Naive B cell (primary cell): ENCODE measurements at regions not wholly inside any gene's neighbourhood (a gene's known extent, or its start where the extent isn't known, plus 50 kb on each side); places are given as distances from the start of the nearest gene placed in this dataset.

ENCODE experiments used
- ATAC-seq, 2 donors: fragments of 150-1000 bp; cut with Tn5 transposase; 2 replicates each; pipeline ENCODE4 v1.10.0; 2021; ENCODE audit warnings: low read depth in 2 of 2, mild to moderate bottlenecking in 2 of 2, moderate library complexity in 2 of 2
- DNase-seq: peaks from one replicate; pipeline ENCODE4 v3.0.0; 2022
- H3K27ac Mint-ChIP-seq, 6 donors: one replicate each; pipeline ENCODE4 v1.8.0; 2020 to 2022; ENCODE audit warnings: mild to moderate bottlenecking in 6 of 6, mixed read lengths in 6 of 6, moderate library complexity in 5 of 6, inconsistent platforms in 2 of 6
- H3K27me3 Mint-ChIP-seq, 3 donors: one replicate each; pipeline ENCODE4 v1.8.0; 2021 to 2022; ENCODE audit warnings: mixed read lengths in 3 of 3, mild to moderate bottlenecking in 1 of 3
- H3K36me3 Mint-ChIP-seq, 2 donors: one replicate each; pipeline ENCODE4 v1.8.0; 2020 to 2022; ENCODE audit warnings: mixed read lengths in 2 of 2, inconsistent platforms in 1 of 2, mild to moderate bottlenecking in 1 of 2
- H3K4me1 Mint-ChIP-seq, 3 donors: one replicate each; pipeline ENCODE4 v1.8.0; 2020 to 2022; ENCODE audit warnings: mixed read lengths in 3 of 3, inconsistent platforms in 1 of 3, mild to moderate bottlenecking in 1 of 3, moderate library complexity in 1 of 3
- H3K4me3 Mint-ChIP-seq, 8 donors: one replicate each; pipeline ENCODE4 v1.8.0; 2020 to 2022; ENCODE audit warnings: mild to moderate bottlenecking in 8 of 8, mixed read lengths in 8 of 8, moderate library complexity in 8 of 8, inconsistent platforms in 2 of 8
- H3K9me3 Mint-ChIP-seq, 7 donors: one replicate each; pipeline ENCODE4 v1.8.0; 2020 to 2022; ENCODE audit warnings: mixed read lengths in 7 of 7, mild to moderate bottlenecking in 5 of 7, inconsistent platforms in 2 of 7, moderate library complexity in 1 of 7

DNA sequence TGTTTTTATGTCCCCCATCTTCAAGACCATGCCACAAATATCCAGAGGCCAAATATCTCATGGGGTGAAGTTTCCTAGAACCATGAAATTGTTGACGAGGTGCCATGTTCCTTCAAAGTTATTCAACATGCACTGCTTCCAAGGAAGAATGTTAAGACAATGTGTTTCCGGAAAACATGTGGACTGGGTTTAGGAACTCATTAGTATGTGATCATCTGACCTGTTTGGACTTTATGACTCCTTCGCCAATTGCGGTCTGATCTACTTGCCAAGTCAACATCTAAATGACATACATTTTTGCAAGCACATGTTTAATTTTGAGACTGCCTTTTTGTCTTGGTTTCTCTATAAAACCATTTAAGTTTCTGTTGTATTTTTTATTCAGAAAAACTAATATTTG is 234.8 kb downstream of the MAF start:
- Mint-ChIP-seq H3K4me1 (no peaks in the 10 kb centered on the region), H3K4me3 (no peak overlapping the region), H3K27me3 (peaks cover 13 to 24% (median 13%) of the 10 kb centered on the region in 3 donors), H3K36me3 (no peaks in the 10 kb centered on the region), H3K9me3 (peaks cover 2 to 10% (median 6%) of the 10 kb centered on the region in 7 donors), H3K27ac (no peak overlapping the region)
- ATAC-seq (no peak), DNase-seq (no peak)

DNA sequence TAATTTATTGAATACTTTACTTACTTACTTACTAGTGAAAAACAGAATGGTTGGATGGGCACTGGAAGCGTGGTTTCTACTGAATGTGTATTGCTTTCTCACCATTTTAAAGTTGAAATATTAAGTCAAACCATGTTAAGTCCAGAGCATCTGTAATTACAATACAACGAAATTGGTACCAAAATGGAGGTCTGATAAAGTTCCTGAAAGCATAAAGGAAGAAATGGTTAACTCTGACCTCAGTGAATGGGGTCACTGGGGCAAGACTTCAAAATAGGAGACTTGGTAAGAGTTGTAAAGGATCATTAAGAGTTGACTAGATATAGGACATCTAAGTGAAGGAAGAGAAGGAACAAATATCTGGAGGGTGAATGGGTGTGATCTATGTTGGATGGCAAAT is 237.1 kb downstream of the MAF start:
- no peak for ATAC-seq
- Mint-ChIP-seq H3K9me3 (peaks cover 2 to 10% (median 5%) of the 10 kb centered on the region in 7 donors), H3K4me1 (no peaks in the 10 kb centered on the region), H3K4me3 (no peak overlapping the region), H3K27ac (no peak overlapping the region), H3K36me3 (no peaks in the 10 kb centered on the region), H3K27me3 (peaks cover 21 to 34% (median 24%) of the 10 kb centered on the region in 3 donors)
- DNase-seq: no peak

- no peak overlapping the region for H3K4me3 Mint-ChIP-seq
- H3K9me3 Mint-ChIP-seq: peaks cover 2 to 10% (median 5%) of the 10 kb centered on the region in 7 donors
- no peaks in the 10 kb centered on the region for H3K36me3 Mint-ChIP-seq
- H3K27me3 Mint-ChIP-seq: peaks cover 21 to 34% (median 24%) of the 10 kb centered on the region in 3 donors
- DNase-seq (no peak), ATAC-seq (no peak)
- no peak overlapping the region for H3K27ac Mint-ChIP-seq
- no peaks in the 10 kb centered on the region for H3K4me1 Mint-ChIP-seq
Measured at GRCh38 chr16:79363035-79363434, 237.5 kb downstream of the MAF start.

GRCh38 chr16:79362300-79362970 is 238.1 kb downstream of the MAF start:
- ATAC-seq (no peak), DNase-seq (no peak)
- peaks cover 23 to 34% (median 24%) of the 10 kb centered on the region in 3 donors for H3K27me3 Mint-ChIP-seq
- peaks cover 2 to 10% (median 5%) of the 10 kb centered on the region in 7 donors for H3K9me3 Mint-ChIP-seq
- H3K4me3 Mint-ChIP-seq: no peak overlapping the region
- H3K27ac Mint-ChIP-seq: no peak overlapping the region
- H3K4me1 Mint-ChIP-seq: no peaks in the 10 kb centered on the region
- no peaks in the 10 kb centered on the region for H3K36me3 Mint-ChIP-seq

DNA sequence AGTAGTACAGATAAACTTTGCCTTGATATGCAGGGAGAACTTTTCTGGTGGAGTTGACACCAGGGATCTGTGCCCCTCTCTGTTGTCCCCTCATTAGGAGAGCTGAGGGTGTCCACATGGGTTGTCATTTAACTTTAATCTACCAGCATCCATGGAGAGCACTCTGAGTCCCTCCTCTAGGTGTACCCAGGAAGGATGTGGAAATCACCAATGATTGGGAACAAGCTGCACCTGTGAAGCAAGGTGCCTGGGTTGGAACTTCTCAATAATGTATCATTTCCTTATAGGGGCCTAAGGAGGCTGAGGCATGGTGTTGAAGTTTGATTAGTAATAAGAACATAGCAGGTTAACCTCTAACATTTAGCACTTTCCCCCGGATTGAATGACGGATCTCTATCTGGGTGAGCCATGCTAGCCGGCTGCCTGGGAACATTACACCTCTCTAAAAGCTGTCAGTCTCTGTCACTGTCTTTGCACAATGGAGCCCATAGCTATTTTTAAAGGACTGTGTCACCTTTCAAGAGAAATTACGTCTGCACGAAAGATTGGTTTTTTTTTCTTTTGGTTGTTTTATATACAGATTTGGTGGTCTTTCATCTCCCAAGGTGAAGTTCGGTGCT is 239.3 kb downstream of the MAF start:
- peaks cover 0 to 5% (median 4%) of the 10 kb centered on the region in 7 donors for H3K9me3 Mint-ChIP-seq
- peaks cover 25 to 34% (median 26%) of the 10 kb centered on the region in 3 donors for H3K27me3 Mint-ChIP-seq
- no peak for DNase-seq
- no peaks in the 10 kb centered on the region for H3K4me1 Mint-ChIP-seq
- no peak overlapping the region for H3K4me3 Mint-ChIP-seq
- H3K27ac Mint-ChIP-seq: no peak overlapping the region
- no peak for ATAC-seq
- H3K36me3 Mint-ChIP-seq: no peaks in the 10 kb centered on the region

GRCh38 chr16:79360267-79360666 is 240.3 kb downstream of the MAF start:
- Mint-ChIP-seq H3K4me1 (no peaks in the 10 kb centered on the region), H3K9me3 (peaks cover 0 to 5% (median 3%) of the 10 kb centered on the region in 7 donors), H3K36me3 (no peaks in the 10 kb centered on the region), H3K27ac (no peak overlapping the region), H3K27me3 (peaks cover 25 to 33% (median 30%) of the 10 kb centered on the region in 3 donors), H3K4me3 (no peak overlapping the region)
- ATAC-seq (no peak), DNase-seq (no peak)

- Mint-ChIP-seq H3K9me3 (peaks cover 0 to 5% (median under 1%) of the 10 kb centered on the region in 7 donors), H3K27me3 (peaks cover 29 to 41% (median 35%) of the 10 kb centered on the region in 3 donors), H3K36me3 (no peaks in the 10 kb centered on the region), H3K4me3 (no peak overlapping the region), H3K4me1 (no peaks in the 10 kb centered on the region), H3K27ac (no peak overlapping the region)
- ATAC-seq (no peak), DNase-seq (no peak)
Measured at GRCh38 chr16:79359082-79359481, 241.5 kb downstream of the MAF start.

- Mint-ChIP-seq H3K4me1 (no peaks in the 10 kb centered on the region), H3K9me3 (peaks cover 0 to 1% (median 0%) of the 10 kb centered on the region in 7 donors), H3K4me3 (no peak overlapping the region), H3K27ac (no peak overlapping the region), H3K27me3 (peaks cover 21 to 35% (median 29%) of the 10 kb centered on the region in 3 donors), H3K36me3 (no peaks in the 10 kb centered on the region)
- ATAC-seq (no peak), DNase-seq (no peak)
Measured at GRCh38 chr16:79358188-79358587, 242.3 kb downstream of the MAF start.

DNA sequence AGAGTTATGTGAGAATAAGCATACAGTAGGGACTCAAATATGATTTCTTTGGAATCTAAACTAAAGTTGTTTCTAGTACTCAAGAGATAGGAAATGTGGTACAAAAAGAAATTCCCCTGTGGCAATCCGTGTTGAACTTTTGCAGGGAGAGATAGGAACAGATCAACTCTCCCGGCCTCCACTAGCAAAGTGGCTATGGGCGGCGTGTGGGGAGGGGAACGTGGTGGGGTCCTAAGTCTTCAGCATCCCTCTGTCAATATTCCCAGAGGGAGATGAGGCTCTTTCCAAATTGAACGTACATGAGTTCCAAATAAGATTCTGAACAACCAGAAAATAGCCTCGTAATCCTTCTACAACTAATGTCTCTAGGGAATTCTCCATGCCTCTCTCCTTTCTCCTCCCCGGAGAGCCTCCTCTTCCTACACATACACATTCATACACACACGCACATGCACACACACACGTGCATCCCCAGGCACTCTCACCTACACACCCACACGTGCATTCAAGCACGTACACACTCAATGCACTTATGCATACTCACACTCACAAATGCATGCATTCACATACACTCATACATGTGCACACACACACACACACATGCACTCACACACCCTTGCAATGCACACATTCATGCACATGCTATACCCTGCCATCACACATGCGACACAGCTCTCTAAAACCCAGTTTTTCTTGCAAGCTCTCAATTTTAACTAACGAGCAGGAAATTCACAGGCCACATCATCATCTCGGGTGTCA is 244.8 kb downstream of the MAF start:
- peaks cover 17 to 35% (median 29%) of the 10 kb centered on the region in 3 donors for H3K27me3 Mint-ChIP-seq
- peaks cover 0 to 1% (median 0%) of the 10 kb centered on the region in 7 donors for H3K9me3 Mint-ChIP-seq
- no peak overlapping the region for H3K27ac Mint-ChIP-seq

GRCh38 chr16:79351927-79352326 is 248.6 kb downstream of the MAF start:
- Mint-ChIP-seq H3K4me1 (no peaks in the 10 kb centered on the region), H3K4me3 (no peak overlapping the region), H3K9me3 (no peaks in the 10 kb centered on the region), H3K27ac (no peak overlapping the region), H3K27me3 (peaks cover 26 to 46% (median 31%) of the 10 kb centered on the region in 3 donors), H3K36me3 (no peaks in the 10 kb centered on the region)
- no peak for DNase-seq
- ATAC-seq: no peak

More for the DNA sequence above, 244.8 kb downstream of the MAF start:
- no peak for ATAC-seq
- DNase-seq: no peak
- Mint-ChIP-seq H3K36me3 (no peaks in the 10 kb centered on the region), H3K4me1 (no peaks in the 10 kb centered on the region), H3K4me3 (no peak overlapping the region)

DNA sequence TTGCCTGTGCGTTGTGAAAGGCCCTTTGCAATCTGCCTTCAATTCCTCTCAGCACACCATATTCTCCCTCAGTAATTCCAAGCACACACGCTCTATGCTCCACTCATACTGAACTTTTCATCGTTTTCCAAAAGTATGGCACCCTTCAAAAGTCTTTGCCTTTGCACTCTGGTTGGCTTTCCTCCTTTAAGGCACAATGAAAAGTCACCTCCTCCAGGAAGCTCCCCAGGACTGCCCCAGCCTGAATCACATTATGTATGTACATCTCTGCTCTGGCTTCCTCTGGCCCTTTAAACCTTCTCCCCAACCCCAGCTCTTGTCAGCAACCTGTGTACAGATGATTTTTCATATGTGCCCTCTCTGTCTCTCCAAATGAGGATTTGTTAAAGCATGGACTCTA is 250.7 kb downstream of the MAF start:
- Mint-ChIP-seq H3K4me1 (no peaks in the 10 kb centered on the region), H3K27ac (no peak overlapping the region), H3K27me3 (peaks cover 22 to 32% (median 27%) of the 10 kb centered on the region in 3 donors), H3K36me3 (no peaks in the 10 kb centered on the region), H3K4me3 (peak overlapping the region in 1 of 8 donors; percentile 2), H3K9me3 (no peaks in the 10 kb centered on the region)
- no peak for DNase-seq
- ATAC-seq: no peak

GRCh38 chr16:79348521-79349306 is 251.8 kb downstream of the MAF start:
- ATAC-seq: no peak
- Mint-ChIP-seq H3K4me1 (no peaks in the 10 kb centered on the region), H3K27ac (no peak overlapping the region), H3K36me3 (no peaks in the 10 kb centered on the region), H3K27me3 (peaks cover 18 to 30% (median 23%) of the 10 kb centered on the region in 3 donors), H3K4me3 (no peak overlapping the region), H3K9me3 (no peaks in the 10 kb centered on the region)
- DNase-seq: no peak

- DNase-seq: no peak
- Mint-ChIP-seq H3K4me1 (no peaks in the 10 kb centered on the region), H3K36me3 (no peaks in the 10 kb centered on the region), H3K9me3 (no peaks in the 10 kb centered on the region), H3K27ac (no peak overlapping the region), H3K27me3 (peaks cover 20 to 31% (median 29%) of the 10 kb centered on the region in 3 donors), H3K4me3 (no peak overlapping the region)
- no peak for ATAC-seq
Measured at GRCh38 chr16:79347277-79347676, 253.3 kb downstream of the MAF start.
